ENCODE measurements at regions not wholly inside any gene's neighbourhood (a gene's known extent, or its start where the extent isn't known, plus 50 kb on each side); places are given as distances from the start of the nearest gene placed in this dataset.

DNA sequence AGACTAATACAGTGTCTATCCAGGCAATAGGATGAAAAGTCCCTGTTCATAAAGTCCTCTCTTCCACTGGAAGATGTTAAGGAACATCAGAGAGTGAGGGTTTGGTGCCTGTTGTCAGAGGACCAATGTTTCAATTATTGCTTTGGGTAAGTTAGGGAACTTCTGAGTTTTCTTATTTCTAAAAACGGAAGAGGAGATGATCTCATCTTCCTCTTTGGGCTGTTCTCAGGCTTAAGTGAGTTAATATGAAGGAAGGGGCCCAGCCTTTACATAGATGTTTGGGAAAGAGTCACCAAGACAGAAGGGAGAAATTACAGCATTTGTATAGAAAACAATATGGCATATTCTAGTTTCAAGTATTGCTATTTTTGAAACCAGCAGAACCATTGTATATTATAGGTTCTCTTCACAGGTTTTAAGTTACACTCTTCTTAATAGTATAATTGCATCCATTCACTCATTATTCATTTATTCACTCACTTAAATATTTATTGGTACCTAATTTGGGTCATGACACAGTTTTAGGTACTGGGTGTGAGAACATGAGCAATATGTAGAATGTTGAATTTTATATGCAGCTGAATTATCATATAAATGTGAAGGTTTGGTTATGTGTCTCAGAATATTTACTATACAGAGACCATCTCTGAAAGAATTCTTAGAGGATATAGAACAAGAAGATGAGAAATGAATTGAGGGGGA is 68.5 kb upstream of the LRIG3 start:
- in situ Hi-C loops (cut with MboI; ENCODE audit: low sequenced_read_pairs, unreplicated experiment), result no loop called here
- DNase-seq (ENCODE audit: low spot score), result no peak
- TF ChIP-seq, protein P1, sequence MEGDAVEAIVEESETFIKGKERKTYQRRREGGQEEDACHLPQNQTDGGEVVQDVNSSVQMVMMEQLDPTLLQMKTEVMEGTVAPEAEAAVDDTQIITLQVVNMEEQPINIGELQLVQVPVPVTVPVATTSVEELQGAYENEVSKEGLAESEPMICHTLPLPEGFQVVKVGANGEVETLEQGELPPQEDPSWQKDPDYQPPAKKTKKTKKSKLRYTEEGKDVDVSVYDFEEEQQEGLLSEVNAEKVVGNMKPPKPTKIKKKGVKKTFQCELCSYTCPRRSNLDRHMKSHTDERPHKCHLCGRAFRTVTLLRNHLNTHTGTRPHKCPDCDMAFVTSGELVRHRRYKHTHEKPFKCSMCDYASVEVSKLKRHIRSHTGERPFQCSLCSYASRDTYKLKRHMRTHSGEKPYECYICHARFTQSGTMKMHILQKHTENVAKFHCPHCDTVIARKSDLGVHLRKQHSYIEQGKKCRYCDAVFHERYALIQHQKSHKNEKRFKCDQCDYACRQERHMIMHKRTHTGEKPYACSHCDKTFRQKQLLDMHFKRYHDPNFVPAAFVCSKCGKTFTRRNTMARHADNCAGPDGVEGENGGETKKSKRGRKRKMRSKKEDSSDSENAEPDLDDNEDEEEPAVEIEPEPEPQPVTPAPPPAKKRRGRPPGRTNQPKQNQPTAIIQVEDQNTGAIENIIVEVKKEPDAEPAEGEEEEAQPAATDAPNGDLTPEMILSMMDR (IDR thresholded peaks at IDR 0.05; ENCODE audit: borderline replicate concordance, control extremely low read depth, extremely low read depth, insufficient read depth, missing control alignments), result no peak

DNA sequence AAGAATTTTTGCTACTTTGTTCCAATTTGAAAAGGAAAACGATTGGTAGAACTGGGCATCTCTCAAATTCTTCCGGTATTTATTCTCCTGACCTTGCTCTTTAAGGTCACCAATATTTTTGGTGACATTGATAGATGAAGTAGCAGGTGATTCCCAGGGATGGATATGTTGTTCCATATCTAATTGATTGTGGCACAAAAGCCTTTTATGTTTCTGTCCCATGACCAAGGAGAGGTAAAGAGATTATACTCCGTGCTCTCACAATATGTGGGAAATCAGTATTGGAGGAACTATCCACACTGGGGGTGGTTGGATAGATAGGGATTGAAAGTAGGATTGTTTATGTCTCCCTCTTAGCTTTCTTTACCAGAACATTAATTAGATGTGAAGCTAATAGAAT is 61.7 kb upstream of the LRIG3 start:
- no peak for DNase-seq (ENCODE audit: low spot score)
- in situ Hi-C loops (cut with MboI; ENCODE audit: low sequenced_read_pairs, unreplicated experiment), result no loop called here
- TF ChIP-seq, protein P1 (IDR thresholded peaks at IDR 0.05; ENCODE audit: borderline replicate concordance, control extremely low read depth, extremely low read depth, insufficient read depth, missing control alignments), result no peak

- DNase-seq (ENCODE audit: low spot score), result no peak
- in situ Hi-C loops (cut with MboI; ENCODE audit: low sequenced_read_pairs, unreplicated experiment), result no loop called here
- TF ChIP-seq, protein P1 (IDR thresholded peaks at IDR 0.05; ENCODE audit: borderline replicate concordance, control extremely low read depth, extremely low read depth, insufficient read depth, missing control alignments), result no peak
These were observed 60.5 kb upstream of the LRIG3 start for GRCh38 chr12:58980768-58981167.

DNA sequence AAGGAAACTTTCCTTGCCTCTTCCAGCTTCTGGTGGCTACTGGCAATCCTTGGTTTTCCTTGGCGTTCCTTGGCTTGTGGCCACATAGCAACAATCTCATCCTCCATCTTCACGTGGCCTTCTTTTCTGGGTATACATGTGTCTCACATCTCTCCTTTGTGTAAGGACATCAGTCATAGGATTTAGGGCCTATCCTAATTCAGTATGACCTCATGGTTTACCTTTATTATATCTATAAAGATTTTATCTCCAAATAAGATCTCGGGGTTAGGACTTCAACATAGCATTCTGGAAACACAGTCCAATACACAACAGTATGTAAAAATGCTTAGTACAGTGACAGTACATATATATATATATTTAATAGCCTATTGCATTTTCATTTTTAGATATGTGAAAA is 58.4 kb upstream of the LRIG3 start:
- in situ Hi-C loops (cut with MboI; ENCODE audit: low sequenced_read_pairs, unreplicated experiment), result no loop called here
- no peak for DNase-seq (ENCODE audit: low spot score)
- TF ChIP-seq, protein P1 (IDR thresholded peaks at IDR 0.05; ENCODE audit: borderline replicate concordance, control extremely low read depth, extremely low read depth, insufficient read depth, missing control alignments), result no peak

DNA sequence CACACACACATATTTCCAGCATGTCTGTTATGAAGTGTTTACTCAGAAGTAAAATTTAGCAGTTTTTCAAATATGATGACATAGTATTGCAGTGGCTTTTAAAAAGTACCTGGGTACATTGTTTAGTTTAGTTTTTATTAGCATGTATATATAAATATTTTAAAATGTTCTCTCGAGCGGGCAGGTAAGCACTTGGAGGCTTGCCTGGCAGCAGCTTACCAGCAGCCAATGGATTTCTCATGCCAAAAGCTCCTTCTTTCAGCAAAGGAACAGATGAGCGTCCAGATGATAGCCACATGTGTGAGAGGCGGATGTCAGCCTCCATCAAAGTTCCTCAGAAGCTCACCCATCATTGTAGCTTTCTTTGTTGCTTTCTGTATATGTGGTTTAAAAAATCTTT is 57.2 kb upstream of the LRIG3 start:
- DNase-seq (ENCODE audit: low spot score), result no peak
- in situ Hi-C loops (cut with MboI; ENCODE audit: low sequenced_read_pairs, unreplicated experiment), result no loop called here
- TF ChIP-seq, protein P1 (IDR thresholded peaks at IDR 0.05; ENCODE audit: borderline replicate concordance, control extremely low read depth, extremely low read depth, insufficient read depth, missing control alignments), result no peak

DNA sequence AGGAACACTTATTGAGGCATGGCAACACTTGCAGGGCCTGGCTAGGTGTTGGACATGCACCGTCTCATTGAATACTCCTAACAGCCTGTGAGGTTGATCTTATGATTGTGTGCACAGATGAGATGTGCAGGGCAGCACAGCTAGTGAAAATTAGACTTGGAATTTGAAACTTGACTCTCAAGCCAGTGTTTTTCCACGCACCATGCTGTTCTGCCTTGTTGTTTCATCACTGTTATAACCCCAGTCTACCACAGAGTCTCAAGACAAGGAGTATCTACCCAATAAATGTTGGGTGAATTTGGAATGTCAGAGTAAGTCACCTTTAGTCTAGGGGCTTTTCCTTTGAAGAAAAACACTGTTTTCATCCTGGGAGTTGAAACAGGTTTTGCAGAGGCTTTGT is 55.8 kb upstream of the LRIG3 start:
- DNase-seq (ENCODE audit: low spot score), result no peak
- in situ Hi-C loops (cut with MboI; ENCODE audit: low sequenced_read_pairs, unreplicated experiment), result no loop called here
- TF ChIP-seq, protein P1 (IDR thresholded peaks at IDR 0.05; ENCODE audit: borderline replicate concordance, control extremely low read depth, extremely low read depth, insufficient read depth, missing control alignments), result no peak
